ENCODE measurements at regions not wholly inside any gene's neighbourhood (a gene's known extent, or its start where the extent isn't known, plus 50 kb on each side); places are given as distances from the start of the nearest gene placed in this dataset.

DNA sequence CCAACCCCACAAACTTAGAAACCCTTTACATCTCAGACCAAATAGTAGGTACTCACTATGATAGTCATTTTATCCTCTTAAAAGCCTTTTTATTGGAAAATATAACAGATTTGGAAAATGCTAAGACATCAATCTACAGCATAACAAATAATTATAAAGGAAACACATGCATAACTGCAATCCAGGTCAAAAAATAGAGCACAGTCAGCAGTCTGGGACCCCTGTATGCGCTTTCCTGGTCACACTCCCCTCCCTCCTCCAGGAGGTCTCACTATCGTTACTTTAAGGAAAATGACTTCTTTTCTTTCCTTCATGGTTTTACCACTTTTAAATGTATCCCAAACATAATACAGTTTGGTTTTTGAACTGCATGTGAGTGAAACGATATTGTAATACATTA is 90.5 kb upstream of the CCDC150 start:
- no peaks in the 10 kb centered on the region for H4K20me1 ChIP-seq
- no peak for TF ChIP-seq Cebpa-rat (IDR thresholded peaks at IDR 0.05)
- no peak overlapping the region for H3K9ac ChIP-seq
- no peaks in the 10 kb centered on the region for H3K4me1 ChIP-seq
- no peaks in the 10 kb centered on the region for H3K36me3 ChIP-seq
- no peak overlapping the region for H3K4me3 ChIP-seq
- H3K27me3 ChIP-seq = no peaks in the 10 kb centered on the region
- no peaks in the 10 kb centered on the region for H3K9me3 ChIP-seq
- no peak overlapping the region for H3K4me2 ChIP-seq
- H3K27ac ChIP-seq = no peak overlapping the region

DNA sequence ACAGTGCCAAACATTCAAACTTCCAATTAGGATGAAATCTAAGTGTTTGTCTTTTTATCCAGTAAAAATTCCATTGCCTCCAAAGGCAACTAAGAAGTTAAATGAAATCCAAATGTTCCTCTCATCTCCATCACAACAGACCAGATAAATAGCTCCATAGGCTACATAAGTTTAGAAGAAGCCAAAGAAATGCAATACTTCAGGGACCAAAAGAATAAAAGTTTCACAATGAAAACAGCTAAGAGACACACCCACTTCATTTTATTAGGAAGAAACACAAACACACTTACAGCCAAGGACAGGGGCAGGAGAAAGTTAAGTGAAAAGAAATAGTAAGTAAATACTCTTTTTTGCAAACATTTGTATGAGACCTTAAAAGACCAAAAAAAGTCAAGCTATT is 88.5 kb upstream of the CCDC150 start:
- H3K9me3 ChIP-seq = no peaks in the 10 kb centered on the region
- no peaks in the 10 kb centered on the region for H3K36me3 ChIP-seq

DNA sequence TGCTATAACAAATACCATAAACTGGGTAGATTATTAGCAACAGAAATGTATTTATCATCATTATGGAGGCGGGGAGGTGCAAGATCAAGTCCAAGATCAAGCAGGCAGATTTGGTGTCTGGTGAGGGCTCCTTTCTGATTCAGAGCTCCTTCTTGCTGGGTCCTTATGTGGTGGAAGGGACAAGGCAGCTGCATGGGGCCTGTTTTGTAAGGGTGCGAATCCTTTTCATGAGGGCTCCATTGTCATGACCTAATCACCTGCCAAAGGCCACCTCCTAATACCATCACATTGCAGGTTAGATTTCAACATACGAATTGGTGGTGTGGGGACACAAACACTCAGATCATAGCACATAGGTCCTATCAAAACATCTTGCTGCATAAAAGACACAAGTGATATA is 84.4 kb upstream of the CCDC150 start:
- Histone ChIP-seq H3K27me3 (no peaks in the 10 kb centered on the region), H3K27ac (no peak overlapping the region), H3K4me3 (no peak overlapping the region), H4K20me1 (no peaks in the 10 kb centered on the region), H3K9ac (no peak overlapping the region), H3K4me1 (no peaks in the 10 kb centered on the region), H3K36me3 (no peaks in the 10 kb centered on the region), H3K9me3 (no peaks in the 10 kb centered on the region), H3K4me2 (no peak overlapping the region)
- no peak for TF ChIP-seq Cebpa-rat (IDR thresholded peaks at IDR 0.05)

More for the DNA sequence above, 88.5 kb upstream of the CCDC150 start:
- no peak overlapping the region for H3K4me3 ChIP-seq
- H3K27ac ChIP-seq = no peak overlapping the region
- H4K20me1 ChIP-seq = no peaks in the 10 kb centered on the region
- H3K4me2 ChIP-seq = no peak overlapping the region
- H3K9ac ChIP-seq = no peak overlapping the region
- TF ChIP-seq Cebpa-rat (IDR thresholded peaks at IDR 0.05) = no peak
- H3K4me1 ChIP-seq = no peaks in the 10 kb centered on the region
- H3K27me3 ChIP-seq = no peaks in the 10 kb centered on the region

DNA sequence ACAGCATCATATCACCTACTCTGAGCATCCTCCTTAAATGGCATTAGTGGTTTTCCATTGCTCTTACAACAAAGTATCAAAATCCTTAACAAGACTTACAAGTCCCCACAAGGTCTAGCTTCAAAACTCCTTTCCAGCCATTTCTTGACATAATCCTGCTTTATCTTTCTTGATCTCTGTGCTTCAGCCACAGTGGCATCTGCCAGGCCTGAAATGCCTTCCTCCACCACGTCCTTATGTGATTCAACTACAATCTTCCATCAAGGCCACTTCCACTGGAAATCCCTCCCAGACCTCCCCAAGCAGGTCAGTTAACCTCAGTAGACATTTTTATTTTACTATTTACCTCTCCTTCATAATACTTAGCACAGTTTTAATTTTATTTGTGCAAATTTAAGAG is 83.8 kb upstream of the CCDC150 start:
- no peak overlapping the region for H3K9ac ChIP-seq
- H3K4me1 ChIP-seq = no peaks in the 10 kb centered on the region
- no peaks in the 10 kb centered on the region for H3K27me3 ChIP-seq
- H3K27ac ChIP-seq = no peak overlapping the region
- H3K9me3 ChIP-seq = no peaks in the 10 kb centered on the region
- H3K4me2 ChIP-seq = no peak overlapping the region
- no peaks in the 10 kb centered on the region for H3K36me3 ChIP-seq
- TF ChIP-seq Cebpa-rat (IDR thresholded peaks at IDR 0.05) = no peak
- H3K4me3 ChIP-seq = no peak overlapping the region
- H4K20me1 ChIP-seq = no peaks in the 10 kb centered on the region

DNA sequence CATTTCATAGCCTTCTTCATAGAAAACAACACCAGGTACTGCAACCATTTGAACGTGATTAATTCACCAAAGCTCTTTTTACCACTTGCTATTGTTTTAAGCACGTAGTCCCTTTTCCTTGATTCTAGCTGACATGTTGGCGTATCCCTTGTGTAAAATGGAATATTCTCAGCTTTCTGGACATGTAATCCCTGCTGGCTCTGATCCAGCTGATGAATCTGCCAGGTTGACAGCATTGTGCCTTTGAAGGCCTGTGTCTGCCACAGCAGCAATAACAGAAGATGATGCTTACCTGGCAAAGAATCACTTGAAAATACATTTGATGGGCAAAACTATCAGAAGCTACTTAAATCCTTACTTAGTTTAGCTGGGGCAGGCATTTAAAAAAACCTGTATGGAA is 81.0 kb upstream of the CCDC150 start:
- Histone ChIP-seq H3K27ac (no peak overlapping the region), H3K36me3 (no peaks in the 10 kb centered on the region), H3K27me3 (no peaks in the 10 kb centered on the region), H3K4me1 (no peaks in the 10 kb centered on the region), H3K9me3 (peaks cover 11% of the 10 kb centered on the region), H3K4me2 (no peak overlapping the region), H4K20me1 (no peaks in the 10 kb centered on the region), H3K4me3 (no peak overlapping the region), H3K9ac (no peak overlapping the region)
- TF ChIP-seq Cebpa-rat (IDR thresholded peaks at IDR 0.05) = no peak

DNA sequence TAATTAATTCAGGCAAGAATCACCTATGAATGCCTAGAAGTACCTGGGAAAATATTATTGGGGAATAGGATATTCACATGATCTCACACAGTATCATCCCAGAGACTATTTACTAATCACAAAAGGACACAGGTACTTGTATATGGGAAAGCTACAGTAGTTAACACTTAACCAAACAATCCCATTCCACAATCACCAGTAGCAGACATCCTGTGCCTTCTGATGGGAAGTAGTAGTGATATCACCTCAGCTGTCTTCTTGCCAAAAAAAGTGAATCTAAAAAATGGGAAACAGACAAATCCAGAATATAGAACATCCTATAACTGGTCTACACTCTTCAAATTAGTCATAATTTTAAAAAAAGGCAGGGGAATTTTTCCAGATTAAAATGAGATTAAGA is 75.6 kb upstream of the CCDC150 start:
- Histone ChIP-seq H3K27me3 (no peaks in the 10 kb centered on the region), H3K9me3 (peaks cover 11% of the 10 kb centered on the region), H3K4me3 (no peak overlapping the region), H3K36me3 (no peaks in the 10 kb centered on the region), H3K27ac (no peak overlapping the region), H3K9ac (no peak overlapping the region), H3K4me2 (no peak overlapping the region), H3K4me1 (no peaks in the 10 kb centered on the region), H4K20me1 (no peaks in the 10 kb centered on the region)
- TF ChIP-seq Cebpa-rat (IDR thresholded peaks at IDR 0.05) = no peak

DNA sequence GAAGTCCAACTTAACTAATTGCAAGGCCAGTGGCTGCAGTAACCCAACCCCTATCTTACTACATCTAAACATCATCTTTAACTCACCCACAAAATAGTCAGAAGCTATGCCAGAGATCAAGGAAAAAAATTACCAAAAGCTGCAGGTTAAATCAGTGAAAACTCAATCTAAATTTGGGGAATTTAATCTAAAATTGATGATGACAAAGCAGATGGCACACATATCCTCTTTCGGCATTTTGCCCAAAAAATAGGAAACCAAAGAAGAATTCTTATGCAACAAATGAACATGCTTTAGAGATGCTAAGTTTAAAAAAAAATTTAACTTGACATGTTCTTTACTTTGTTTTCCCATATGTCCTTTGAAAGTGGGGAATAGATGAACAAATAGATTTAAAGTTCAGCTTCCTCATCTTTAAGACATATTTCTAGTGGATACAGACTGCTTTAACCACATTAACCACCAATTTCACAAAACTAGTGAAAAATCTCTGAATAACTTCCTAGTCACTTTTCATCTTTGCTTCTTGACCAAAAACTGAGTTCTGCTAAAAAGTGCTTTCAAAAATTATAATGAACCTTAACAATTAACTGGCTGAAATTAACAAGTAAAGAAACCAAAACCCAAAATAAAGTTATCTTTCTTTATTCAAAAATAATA is 74.3 kb upstream of the CCDC150 start:
- H3K4me2 ChIP-seq = no peak overlapping the region
- no peak overlapping the region for H3K4me3 ChIP-seq
- H3K36me3 ChIP-seq = no peaks in the 10 kb centered on the region
- no peaks in the 10 kb centered on the region for H3K4me1 ChIP-seq
- no peaks in the 10 kb centered on the region for H3K27me3 ChIP-seq
- H4K20me1 ChIP-seq = no peaks in the 10 kb centered on the region
- peaks cover 11% of the 10 kb centered on the region for H3K9me3 ChIP-seq
- TF ChIP-seq Cebpa-rat (IDR thresholded peaks at IDR 0.05) = no peak
- H3K27ac ChIP-seq = no peak overlapping the region
- no peak overlapping the region for H3K9ac ChIP-seq

DNA sequence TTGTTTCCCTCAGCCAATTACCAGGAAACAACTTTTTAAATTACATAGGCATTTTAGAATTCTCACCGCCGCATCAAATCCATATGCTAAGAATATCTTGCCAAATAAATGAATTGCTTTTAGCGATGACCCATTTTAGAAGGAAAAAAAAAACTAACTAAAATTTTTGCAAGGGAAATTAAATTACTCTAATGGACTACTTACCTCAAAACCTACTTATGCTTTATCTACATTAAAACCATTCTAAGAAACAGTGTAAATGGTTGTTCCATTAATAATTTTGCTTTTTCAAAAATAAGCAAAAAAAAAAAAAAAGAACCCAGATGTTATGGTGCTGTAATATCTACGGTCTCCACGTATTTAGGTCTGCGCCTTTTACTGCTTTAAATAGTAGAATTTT is 73.5 kb upstream of the CCDC150 start:
- H3K27ac ChIP-seq = no peak overlapping the region
- no peak overlapping the region for H3K9ac ChIP-seq
- H3K9me3 ChIP-seq = peaks cover 9% of the 10 kb centered on the region
- no peaks in the 10 kb centered on the region for H4K20me1 ChIP-seq
- H3K27me3 ChIP-seq = no peaks in the 10 kb centered on the region
- H3K4me2 ChIP-seq = no peak overlapping the region
- H3K4me1 ChIP-seq = no peaks in the 10 kb centered on the region
- H3K4me3 ChIP-seq = no peak overlapping the region
- TF ChIP-seq Cebpa-rat (IDR thresholded peaks at IDR 0.05) = no peak
- no peaks in the 10 kb centered on the region for H3K36me3 ChIP-seq

DNA sequence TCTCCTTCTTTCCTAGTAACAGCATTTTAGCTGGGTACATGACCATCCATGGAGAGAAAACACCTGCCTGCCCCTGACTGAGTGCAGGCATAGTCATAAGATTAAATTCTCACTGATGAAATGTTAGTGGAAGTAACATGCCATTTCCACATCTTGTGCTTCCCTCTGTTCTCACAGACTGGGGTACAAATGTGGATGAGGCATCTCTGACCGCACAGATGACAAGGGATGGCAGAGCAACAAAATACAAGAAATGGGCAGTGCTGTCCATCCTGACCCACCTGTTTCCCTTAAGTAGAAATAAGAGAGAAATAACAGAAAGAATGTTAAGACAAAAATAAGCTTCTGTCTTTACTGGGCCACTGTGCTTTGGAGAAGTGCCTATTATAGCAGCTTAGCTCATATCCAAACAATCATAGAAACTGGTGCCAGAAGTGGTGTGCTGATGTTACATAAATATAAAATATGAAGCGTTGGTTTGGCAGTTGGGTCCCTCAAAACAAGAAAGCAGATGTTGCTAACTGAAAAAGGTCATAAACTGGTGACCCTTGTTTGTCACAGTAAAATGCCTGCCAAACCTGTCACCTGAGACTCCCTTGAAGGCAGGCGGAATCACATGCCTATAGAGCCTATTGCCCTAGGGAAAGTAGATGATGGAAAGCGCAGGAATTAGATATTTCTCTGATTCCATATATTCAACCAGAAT is 72.4 kb upstream of the CCDC150 start:
- Histone ChIP-seq H4K20me1 (no peaks in the 10 kb centered on the region), H3K9me3 (no peaks in the 10 kb centered on the region), H3K27ac (no peak overlapping the region), H3K9ac (no peak overlapping the region), H3K36me3 (no peaks in the 10 kb centered on the region), H3K4me3 (no peak overlapping the region), H3K27me3 (no peaks in the 10 kb centered on the region), H3K4me2 (no peak overlapping the region), H3K4me1 (no peaks in the 10 kb centered on the region)
- TF ChIP-seq Cebpa-rat (IDR thresholded peaks at IDR 0.05) = no peak

DNA sequence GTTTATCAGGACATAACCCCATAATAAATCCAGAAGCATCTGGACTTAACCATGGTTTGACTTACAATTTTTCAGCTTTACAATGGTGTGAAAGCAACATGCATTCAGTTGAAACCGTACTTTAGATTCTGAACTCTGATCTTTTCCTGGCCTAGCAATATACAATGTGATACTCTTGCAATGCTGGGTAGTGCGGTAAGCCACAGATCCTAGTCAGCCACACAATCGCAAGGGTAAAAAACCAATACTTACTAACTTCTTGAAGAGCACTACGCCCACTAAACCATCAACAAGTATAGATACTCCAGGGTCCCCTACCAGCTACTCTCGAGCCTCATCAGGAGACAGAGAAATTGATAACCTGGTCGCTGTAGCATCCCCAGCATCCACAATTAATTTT is 71.0 kb upstream of the CCDC150 start:
- Histone ChIP-seq H3K9ac (no peak overlapping the region), H4K20me1 (no peaks in the 10 kb centered on the region), H3K4me3 (no peak overlapping the region), H3K4me2 (no peak overlapping the region), H3K36me3 (no peaks in the 10 kb centered on the region), H3K4me1 (no peaks in the 10 kb centered on the region), H3K9me3 (no peaks in the 10 kb centered on the region), H3K27ac (no peak overlapping the region), H3K27me3 (no peaks in the 10 kb centered on the region)
- TF ChIP-seq Cebpa-rat (IDR thresholded peaks at IDR 0.05) = no peak
